ENCODE measurements at regions not wholly inside any gene's neighbourhood (a gene's known extent, or its start where the extent isn't known, plus 50 kb on each side); places are given as distances from the start of the nearest gene placed in this dataset.
"Not testable (repeated sequence)": the region's sequence is repeated elsewhere in the genome, so short reads cannot be mapped to it uniquely, and the experiment has no call there.

- H3K9me3 Mint-ChIP-seq; H3K4me3 Mint-ChIP-seq; H3K36me3 Mint-ChIP-seq (ENCODE audit: low read depth); H3K27ac Mint-ChIP-seq; H3K4me1 Mint-ChIP-seq (ENCODE audit: low read depth); H3K27me3 Mint-ChIP-seq (ENCODE audit: low read depth); CTCF ChIA-PET; DNase-seq; intact Hi-C loops (cut with micrococcal nuclease): not testable (repeated sequence)
These were observed 122.0 kb downstream of the ALG1L2 start for GRCh38 chr3:130203633-130204032.

GRCh38 chr3:130227540-130227939 lies 117.9 kb upstream of the COL6A5 start:
- Mint-ChIP-seq H3K27me3 (ENCODE audit: low read depth) (peaks cover 7% of the 10 kb centered on the region), H3K9me3 (no peaks in the 10 kb centered on the region), H3K27ac (no peak overlapping the region), H3K4me3 (no peak overlapping the region), H3K4me1 (ENCODE audit: low read depth) (no peaks in the 10 kb centered on the region), H3K36me3 (ENCODE audit: low read depth) (no peaks in the 10 kb centered on the region)
- CTCF ChIA-PET, result no interaction called here
- no peak for DNase-seq
- intact Hi-C loops (cut with micrococcal nuclease), result no loop called here

- no peaks in the 10 kb centered on the region for H3K4me1 Mint-ChIP-seq (ENCODE audit: low read depth)
- intact Hi-C loops (cut with micrococcal nuclease), result no loop called here
- no peak overlapping the region for H3K27ac Mint-ChIP-seq
- H3K4me3 Mint-ChIP-seq, result no peak overlapping the region
- H3K36me3 Mint-ChIP-seq (ENCODE audit: low read depth), result no peaks in the 10 kb centered on the region
- CTCF ChIA-PET, result interaction anchor here (0.6 kb wide), 1 partner anchor 319 kb away, joined by 5 read pairs; no protein-coding TSS in a partner anchor
- peaks cover 4% of the 10 kb centered on the region for H3K27me3 Mint-ChIP-seq (ENCODE audit: low read depth)
- peak; percentile 18 for DNase-seq
- H3K9me3 Mint-ChIP-seq, result no peaks in the 10 kb centered on the region
These were observed 102.5 kb upstream of the COL6A5 start for GRCh38 chr3:130242850-130243569.

GRCh38 chr3:130243808-130244207 lies 101.7 kb upstream of the COL6A5 start:
- no peak overlapping the region for H3K4me3 Mint-ChIP-seq
- H3K27me3 Mint-ChIP-seq (ENCODE audit: low read depth), result peaks cover 4% of the 10 kb centered on the region
- H3K4me1 Mint-ChIP-seq (ENCODE audit: low read depth), result no peaks in the 10 kb centered on the region
- H3K27ac Mint-ChIP-seq, result no peak overlapping the region
- intact Hi-C loops (cut with micrococcal nuclease), result no loop called here
- H3K36me3 Mint-ChIP-seq (ENCODE audit: low read depth), result no peaks in the 10 kb centered on the region
- no peak for DNase-seq
- CTCF ChIA-PET, result no interaction called here
- H3K9me3 Mint-ChIP-seq, result no peaks in the 10 kb centered on the region

GRCh38 chr3:130250982-130251381 lies 94.5 kb upstream of the COL6A5 start:
- no peaks in the 10 kb centered on the region for H3K9me3 Mint-ChIP-seq
- no peak for DNase-seq
- H3K27me3 Mint-ChIP-seq (ENCODE audit: low read depth), result peaks cover 4% of the 10 kb centered on the region
- no peaks in the 10 kb centered on the region for H3K36me3 Mint-ChIP-seq (ENCODE audit: low read depth)
- no peak overlapping the region for H3K4me3 Mint-ChIP-seq
- CTCF ChIA-PET, result no interaction called here
- H3K4me1 Mint-ChIP-seq (ENCODE audit: low read depth), result no peaks in the 10 kb centered on the region
- H3K27ac Mint-ChIP-seq, result no peak overlapping the region
- intact Hi-C loops (cut with micrococcal nuclease), result no loop called here

GRCh38 chr3:130255442-130255841 lies 90.0 kb upstream of the COL6A5 start:
- H3K4me3 Mint-ChIP-seq, result no peak overlapping the region
- H3K9me3 Mint-ChIP-seq, result no peaks in the 10 kb centered on the region
- peaks cover 8% of the 10 kb centered on the region for H3K27me3 Mint-ChIP-seq (ENCODE audit: low read depth)
- intact Hi-C loops (cut with micrococcal nuclease), result no loop called here
- no peaks in the 10 kb centered on the region for H3K36me3 Mint-ChIP-seq (ENCODE audit: low read depth)
- CTCF ChIA-PET, result no interaction called here
- DNase-seq, result no peak
- no peak overlapping the region for H3K27ac Mint-ChIP-seq
- no peaks in the 10 kb centered on the region for H3K4me1 Mint-ChIP-seq (ENCODE audit: low read depth)

GRCh38 chr3:130256821-130257340 lies 88.6 kb upstream of the COL6A5 start:
- no peak for DNase-seq
- no peak overlapping the region for H3K27ac Mint-ChIP-seq
- CTCF ChIA-PET, result no interaction called here
- H3K4me3 Mint-ChIP-seq, result no peak overlapping the region
- intact Hi-C loops (cut with micrococcal nuclease), result no loop called here
- H3K4me1 Mint-ChIP-seq (ENCODE audit: low read depth), result no peaks in the 10 kb centered on the region
- H3K9me3 Mint-ChIP-seq, result no peaks in the 10 kb centered on the region
- H3K27me3 Mint-ChIP-seq (ENCODE audit: low read depth), result peaks cover 8% of the 10 kb centered on the region
- no peaks in the 10 kb centered on the region for H3K36me3 Mint-ChIP-seq (ENCODE audit: low read depth)

GRCh38 chr3:130258532-130258952 lies 86.9 kb upstream of the COL6A5 start:
- no peak overlapping the region for H3K4me3 Mint-ChIP-seq
- no peaks in the 10 kb centered on the region for H3K9me3 Mint-ChIP-seq
- CTCF ChIA-PET, result no interaction called here

GRCh38 chr3:130259166-130259874 lies 86.2 kb upstream of the COL6A5 start:
- no peaks in the 10 kb centered on the region for H3K36me3 Mint-ChIP-seq (ENCODE audit: low read depth)
- intact Hi-C loops (cut with micrococcal nuclease), result no loop called here
- H3K4me3 Mint-ChIP-seq, result no peak overlapping the region
- no peaks in the 10 kb centered on the region for H3K4me1 Mint-ChIP-seq (ENCODE audit: low read depth)
- peaks cover 8% of the 10 kb centered on the region for H3K27me3 Mint-ChIP-seq (ENCODE audit: low read depth)
- H3K9me3 Mint-ChIP-seq, result no peaks in the 10 kb centered on the region
- CTCF ChIA-PET, result no interaction called here
- H3K27ac Mint-ChIP-seq, result no peak overlapping the region
- DNase-seq, result no peak

More at GRCh38 chr3:130258532-130258952, 86.9 kb upstream of the COL6A5 start:
- H3K27ac Mint-ChIP-seq, result no peak overlapping the region
- intact Hi-C loops (cut with micrococcal nuclease), result no loop called here
- DNase-seq, result no peak
- H3K27me3 Mint-ChIP-seq (ENCODE audit: low read depth), result peaks cover 8% of the 10 kb centered on the region
- no peaks in the 10 kb centered on the region for H3K36me3 Mint-ChIP-seq (ENCODE audit: low read depth)
- no peaks in the 10 kb centered on the region for H3K4me1 Mint-ChIP-seq (ENCODE audit: low read depth)

GRCh38 chr3:130260918-130261317 lies 84.6 kb upstream of the COL6A5 start:
- Mint-ChIP-seq H3K9me3 (no peaks in the 10 kb centered on the region), H3K36me3 (ENCODE audit: low read depth) (no peaks in the 10 kb centered on the region), H3K27ac (no peak overlapping the region), H3K4me3 (no peak overlapping the region), H3K27me3 (ENCODE audit: low read depth) (peaks cover 6% of the 10 kb centered on the region), H3K4me1 (ENCODE audit: low read depth) (no peaks in the 10 kb centered on the region)
- intact Hi-C loops (cut with micrococcal nuclease), result no loop called here
- no peak for DNase-seq
- CTCF ChIA-PET, result no interaction called here

- CTCF ChIA-PET, result no interaction called here
These were observed 81.8 kb upstream of the COL6A5 start for GRCh38 chr3:130263708-130264107.

GRCh38 chr3:130266817-130267216 lies 78.7 kb upstream of the COL6A5 start:
- peaks cover 3% of the 10 kb centered on the region for H3K27me3 Mint-ChIP-seq (ENCODE audit: low read depth)
- CTCF ChIA-PET, result no interaction called here
- no peak overlapping the region for H3K27ac Mint-ChIP-seq
- no peak for DNase-seq
- H3K9me3 Mint-ChIP-seq, result no peaks in the 10 kb centered on the region
- intact Hi-C loops (cut with micrococcal nuclease), result no loop called here
- no peaks in the 10 kb centered on the region for H3K4me1 Mint-ChIP-seq (ENCODE audit: low read depth)
- no peaks in the 10 kb centered on the region for H3K36me3 Mint-ChIP-seq (ENCODE audit: low read depth)
- no peak overlapping the region for H3K4me3 Mint-ChIP-seq

More at GRCh38 chr3:130263708-130264107, 81.8 kb upstream of the COL6A5 start:
- intact Hi-C loops (cut with micrococcal nuclease), result no loop called here
- no peak for DNase-seq
- no peak overlapping the region for H3K4me3 Mint-ChIP-seq
- no peak overlapping the region for H3K27ac Mint-ChIP-seq
- H3K27me3 Mint-ChIP-seq (ENCODE audit: low read depth), result no peaks in the 10 kb centered on the region
- H3K36me3 Mint-ChIP-seq (ENCODE audit: low read depth), result no peaks in the 10 kb centered on the region
- no peaks in the 10 kb centered on the region for H3K9me3 Mint-ChIP-seq
- H3K4me1 Mint-ChIP-seq (ENCODE audit: low read depth), result no peaks in the 10 kb centered on the region

Data from activated naive CD4-positive, alpha-beta T cell treated with anti-CD3 and anti-CD28 coated beads for 36 hours (primary cell).